WERI-Rb-1 (cell line): ENCODE measurements at regions not wholly inside any gene's neighbourhood (a gene's known extent, or its start where the extent isn't known, plus 50 kb on each side); places are given as distances from the start of the nearest gene placed in this dataset.

Experiments
- DNase-seq: peaks from one replicate; pipeline ENCODE4 v3.0.0-alpha.2; 2020
- H3K27ac ChIP-seq: fragments of 250-450 bp; sonication (Bioruptor Pico); 2 replicates; pipeline ENCODE4 v1.5.1; 2020; ENCODE audit warnings: mild to moderate bottlenecking, moderate library complexity
- H3K27me3 ChIP-seq: fragments of 250-450 bp; sonication (Bioruptor Pico); 2 replicates; pipeline ENCODE4 v1.5.1; 2021; ENCODE audit warnings: mild to moderate bottlenecking, low read depth, moderate library complexity; ENCODE audit not compliant: insufficient read depth, severe bottlenecking
- H3K36me3 ChIP-seq: fragments of 250-450 bp; sonication (Bioruptor Pico); 2 replicates; pipeline ENCODE4 v1.5.1; 2020; ENCODE audit warnings: mild to moderate bottlenecking, moderate library complexity
- H3K4me3 ChIP-seq: 2 replicates; pipeline ENCODE4 v1.5.1; 2011; ENCODE audit warnings: low read depth, mild to moderate bottlenecking, control low read depth, low read length
- H3K9me3 ChIP-seq: fragments of 250-450 bp; sonication (Bioruptor Pico); 2 replicates; pipeline ENCODE4 v1.5.1; 2021; ENCODE audit warnings: mild to moderate bottlenecking, moderate library complexity; ENCODE audit not compliant: severe bottlenecking
- CTCF ChIP-seq: IDR thresholded peaks from 2 replicates; pipeline ENCODE4 v1.5.1; 2011; ENCODE audit warnings: low read depth, mild to moderate bottlenecking, control low read depth, inconsistent platforms, low read length

DNA sequence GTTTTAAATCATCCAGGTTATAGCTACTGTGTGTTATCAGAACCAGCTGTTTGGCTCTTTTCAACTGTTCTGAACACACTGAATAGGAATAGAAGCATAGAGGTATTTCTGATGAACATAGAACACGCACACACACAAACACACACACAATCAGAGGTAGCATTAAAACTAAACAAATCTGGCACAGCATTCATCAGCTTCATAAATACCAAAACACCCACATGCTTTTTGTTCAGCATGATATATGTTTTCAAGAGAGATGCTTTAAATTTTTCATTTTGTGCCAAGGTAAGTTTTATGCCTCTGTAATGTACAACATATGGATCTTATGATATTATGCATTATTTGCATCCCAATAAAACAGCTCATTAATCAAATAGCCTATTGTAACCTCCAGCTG lies 208.6 kb downstream of the GALC start:
- no peak for TF ChIP-seq CTCF
- Histone ChIP-seq H3K36me3 (no peaks in the 10 kb centered on the region), H3K4me3 (no peak overlapping the region), H3K9me3 (no peaks in the 10 kb centered on the region), H3K27me3 (no peaks in the 10 kb centered on the region), H3K27ac (no peak overlapping the region)
- no peak for DNase-seq

DNA sequence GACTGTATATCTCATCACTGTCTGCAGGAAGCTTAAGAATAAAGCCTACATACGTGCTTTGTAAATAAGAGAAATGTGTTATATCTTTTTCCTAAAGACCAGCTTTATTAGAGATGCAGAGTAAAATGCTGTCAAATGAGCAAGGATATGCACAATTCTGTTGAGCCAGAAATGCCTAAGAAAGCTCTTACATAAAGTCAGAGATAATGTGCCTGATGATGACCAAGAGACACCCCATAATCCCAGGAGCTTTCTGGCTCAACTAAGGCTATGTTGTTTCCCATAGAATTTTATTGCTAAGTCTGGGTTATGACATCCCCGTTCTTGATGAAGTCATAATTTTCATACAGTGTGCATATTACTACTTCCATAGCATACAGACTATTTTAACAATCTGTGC lies 209.9 kb downstream of the GALC start:
- no peak for DNase-seq
- Histone ChIP-seq H3K9me3 (no peaks in the 10 kb centered on the region), H3K27me3 (no peaks in the 10 kb centered on the region), H3K36me3 (no peaks in the 10 kb centered on the region), H3K27ac (no peak overlapping the region), H3K4me3 (no peak overlapping the region)
- TF ChIP-seq CTCF, result no peak

DNA sequence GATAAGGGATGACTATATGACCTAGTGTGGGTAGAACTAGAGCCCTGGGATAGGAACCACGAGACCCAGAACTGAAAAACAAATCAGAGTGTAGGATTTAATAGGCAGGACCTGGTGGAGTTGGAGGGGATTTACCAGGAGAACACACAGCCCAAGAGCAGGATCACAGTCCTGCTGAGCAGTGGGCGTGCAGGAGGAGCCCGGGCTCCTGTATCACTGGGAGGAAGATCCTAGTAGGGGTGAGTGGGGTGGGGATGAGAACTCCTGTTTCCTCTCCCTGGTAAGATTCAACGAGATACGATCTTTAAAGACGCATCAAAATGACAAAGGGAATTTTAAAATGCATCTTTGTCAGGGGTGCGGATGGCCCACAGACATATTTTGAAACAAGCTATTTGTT lies 220.1 kb downstream of the GALC start:
- Histone ChIP-seq H3K27ac (no peak overlapping the region), H3K9me3 (peaks cover 4% of the 10 kb centered on the region), H3K27me3 (no peaks in the 10 kb centered on the region), H3K4me3 (no peak overlapping the region), H3K36me3 (no peaks in the 10 kb centered on the region)
- TF ChIP-seq CTCF, result no peak
- DNase-seq, result no peak

GRCh38 chr14:87767567-87767901 lies 225.4 kb downstream of the GALC start:
- DNase-seq, result no peak
- H3K36me3 ChIP-seq, result no peaks in the 10 kb centered on the region
- TF ChIP-seq CTCF, result no peak
- H3K4me3 ChIP-seq, result no peak overlapping the region
- no peaks in the 10 kb centered on the region for H3K27me3 ChIP-seq
- H3K9me3 ChIP-seq, result no peaks in the 10 kb centered on the region
- no peak overlapping the region for H3K27ac ChIP-seq

DNA sequence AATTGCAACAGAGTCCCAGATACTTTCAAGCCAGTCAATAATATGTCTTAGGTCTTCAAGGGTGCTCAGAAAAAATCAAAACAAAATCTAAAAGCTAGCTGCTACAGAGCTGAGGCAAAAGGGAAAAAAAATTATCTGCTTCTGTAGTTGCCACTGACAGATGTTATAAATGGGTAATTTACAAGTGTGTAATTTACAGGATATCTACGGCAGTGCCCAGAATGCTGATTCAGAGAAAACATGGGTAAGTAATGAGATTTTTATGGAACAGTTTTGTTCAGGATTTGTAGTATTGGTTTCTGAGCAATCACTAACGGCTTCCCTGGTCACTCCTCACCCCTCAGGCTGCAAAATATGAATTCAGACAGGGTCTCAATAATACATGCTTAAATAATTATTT lies 234.1 kb downstream of the GALC start:
- H3K27me3 ChIP-seq, result no peaks in the 10 kb centered on the region
- no peaks in the 10 kb centered on the region for H3K9me3 ChIP-seq
- H3K27ac ChIP-seq, result no peak overlapping the region
- no peak for TF ChIP-seq CTCF
- H3K4me3 ChIP-seq, result no peak overlapping the region
- no peaks in the 10 kb centered on the region for H3K36me3 ChIP-seq
- no peak for DNase-seq

DNA sequence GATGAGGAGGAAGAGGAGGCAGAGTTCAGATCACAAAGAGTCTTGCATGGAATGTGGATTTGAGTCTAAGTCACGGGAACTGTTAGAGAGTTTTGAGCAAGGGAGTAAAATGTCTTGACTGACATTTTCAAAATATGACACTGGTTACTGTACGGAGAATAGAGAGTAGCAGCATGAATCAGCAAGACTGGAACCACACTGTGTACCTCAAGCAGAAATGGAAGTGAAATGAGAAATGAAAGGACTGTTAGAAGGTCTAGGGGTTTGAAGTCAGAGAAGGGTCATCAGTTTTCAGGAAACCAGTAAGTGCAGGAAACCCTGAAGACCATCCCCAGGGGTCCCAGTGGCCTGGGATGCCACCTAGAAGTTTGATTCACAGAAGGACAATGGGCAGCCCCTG lies 236.3 kb downstream of the GALC start:
- no peak for DNase-seq
- Histone ChIP-seq H3K27me3 (no peaks in the 10 kb centered on the region), H3K9me3 (no peaks in the 10 kb centered on the region), H3K27ac (no peak overlapping the region), H3K36me3 (no peaks in the 10 kb centered on the region), H3K4me3 (no peak overlapping the region)
- TF ChIP-seq CTCF, result no peak
